ENCODE measurements at regions not wholly inside any gene's neighbourhood (a gene's known extent, or its start where the extent isn't known, plus 50 kb on each side); places are given as distances from the start of the nearest gene placed in this dataset.

- Histone ChIP-seq H3K4me2 (ENCODE audit: control insufficient read depth, extremely low read depth, insufficient read depth, low read depth, low read length) (no peak overlapping the region), H3K9ac (ENCODE audit: control insufficient read depth, extremely low read depth, insufficient read depth, low read length) (no peak overlapping the region), H3K9me1 (ENCODE audit: control insufficient read depth, extremely low read depth, insufficient read depth, low read length) (no peaks in the 10 kb centered on the region), H3K9me3 (ENCODE audit: control insufficient read depth, low read depth, low read length) (no peaks in the 10 kb centered on the region), H4K20me1 (ENCODE audit: control insufficient read depth, extremely low read depth, insufficient read depth, low read length) (no peaks in the 10 kb centered on the region), H3K4me3 (ENCODE audit: control insufficient read depth in 2 of 3, extremely low read depth in 1 of 3, insufficient read depth in 2 of 3, low read depth in 1 of 3, low read length in 3 of 3) (no peak overlapping the region), H3K27ac (ENCODE audit: control insufficient read depth, insufficient read depth, low read length) (no peak overlapping the region), H3K27me3 (ENCODE audit: control insufficient read depth, extremely low read depth, insufficient read depth, low read length) (no peaks in the 10 kb centered on the region), H3K79me2 (ENCODE audit: control insufficient read depth, insufficient read depth, low read length) (no peaks in the 10 kb centered on the region), H2AFZ (ENCODE audit: control insufficient read depth, low read length) (no peak overlapping the region), H3K36me3 (ENCODE audit: control insufficient read depth in 2 of 2, extremely low read depth in 1 of 2, insufficient read depth in 2 of 2, low read length in 2 of 2) (no peaks in the 10 kb centered on the region), H3K4me1 (ENCODE audit: control insufficient read depth, extremely low read depth, insufficient read depth, low read length) (no peaks in the 10 kb centered on the region)
- TF ChIP-seq, protein P1, sequence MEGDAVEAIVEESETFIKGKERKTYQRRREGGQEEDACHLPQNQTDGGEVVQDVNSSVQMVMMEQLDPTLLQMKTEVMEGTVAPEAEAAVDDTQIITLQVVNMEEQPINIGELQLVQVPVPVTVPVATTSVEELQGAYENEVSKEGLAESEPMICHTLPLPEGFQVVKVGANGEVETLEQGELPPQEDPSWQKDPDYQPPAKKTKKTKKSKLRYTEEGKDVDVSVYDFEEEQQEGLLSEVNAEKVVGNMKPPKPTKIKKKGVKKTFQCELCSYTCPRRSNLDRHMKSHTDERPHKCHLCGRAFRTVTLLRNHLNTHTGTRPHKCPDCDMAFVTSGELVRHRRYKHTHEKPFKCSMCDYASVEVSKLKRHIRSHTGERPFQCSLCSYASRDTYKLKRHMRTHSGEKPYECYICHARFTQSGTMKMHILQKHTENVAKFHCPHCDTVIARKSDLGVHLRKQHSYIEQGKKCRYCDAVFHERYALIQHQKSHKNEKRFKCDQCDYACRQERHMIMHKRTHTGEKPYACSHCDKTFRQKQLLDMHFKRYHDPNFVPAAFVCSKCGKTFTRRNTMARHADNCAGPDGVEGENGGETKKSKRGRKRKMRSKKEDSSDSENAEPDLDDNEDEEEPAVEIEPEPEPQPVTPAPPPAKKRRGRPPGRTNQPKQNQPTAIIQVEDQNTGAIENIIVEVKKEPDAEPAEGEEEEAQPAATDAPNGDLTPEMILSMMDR (optimal IDR thresholded peaks at IDR 0.05 in 1 of 3, IDR thresholded peaks at IDR 0.05 in 1 of 3, conservative IDR thresholded peaks at IDR 0.05 in 1 of 3; ENCODE audit: extremely low read depth in 1 of 3, insufficient read depth in 2 of 3, low read length in 3 of 3) = no peak
- no peak for TF ChIP-seq EZH2 (IDR thresholded peaks at IDR 0.05; ENCODE audit: low read length)
- dilution Hi-C loops (cut with MboI; ENCODE audit: extremely low pct_ligation_motif_present, low sequenced_read_pairs) = no loop called here
- DNase-seq (ENCODE audit: low read depth, low spot score) (no peak), FAIRE-seq (no peak)
Measured at GRCh38 chr4:111595456-111595855, 549.8 kb upstream of the FAM241A start.

DNA sequence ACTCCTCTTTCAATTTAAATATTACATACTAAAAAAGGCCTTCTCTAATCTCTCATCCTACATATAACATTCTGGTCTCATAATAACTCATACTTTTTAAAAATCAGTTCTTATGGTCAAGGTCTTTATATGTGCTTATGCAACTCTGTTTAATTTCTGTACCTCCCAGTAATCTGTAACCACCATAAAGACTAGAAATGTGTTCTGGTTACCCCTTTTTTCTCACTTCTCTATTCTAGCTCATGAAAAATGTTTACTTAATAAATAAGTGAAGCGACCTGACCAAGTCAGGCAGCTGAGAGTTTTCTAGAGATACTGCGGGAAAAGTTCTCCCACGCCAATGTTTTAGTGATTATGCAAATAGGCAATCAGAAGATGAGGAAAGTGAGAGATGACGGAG, 548.8 kb upstream of the FAM241A start:
- Histone ChIP-seq H3K27ac (ENCODE audit: control insufficient read depth, insufficient read depth, low read length) (no peak overlapping the region), H2AFZ (ENCODE audit: control insufficient read depth, low read length) (no peak overlapping the region), H3K4me2 (ENCODE audit: control insufficient read depth, extremely low read depth, insufficient read depth, low read depth, low read length) (no peak overlapping the region), H3K9me3 (ENCODE audit: control insufficient read depth, low read depth, low read length) (no peaks in the 10 kb centered on the region), H3K79me2 (ENCODE audit: control insufficient read depth, insufficient read depth, low read length) (no peaks in the 10 kb centered on the region), H3K36me3 (ENCODE audit: control insufficient read depth in 2 of 2, extremely low read depth in 1 of 2, insufficient read depth in 2 of 2, low read length in 2 of 2) (no peaks in the 10 kb centered on the region), H3K27me3 (ENCODE audit: control insufficient read depth, extremely low read depth, insufficient read depth, low read length) (no peaks in the 10 kb centered on the region), H3K4me3 (ENCODE audit: control insufficient read depth in 2 of 3, extremely low read depth in 1 of 3, insufficient read depth in 2 of 3, low read depth in 1 of 3, low read length in 3 of 3) (no peak overlapping the region), H3K9me1 (ENCODE audit: control insufficient read depth, extremely low read depth, insufficient read depth, low read length) (no peaks in the 10 kb centered on the region), H3K4me1 (ENCODE audit: control insufficient read depth, extremely low read depth, insufficient read depth, low read length) (no peaks in the 10 kb centered on the region), H3K9ac (ENCODE audit: control insufficient read depth, extremely low read depth, insufficient read depth, low read length) (no peak overlapping the region), H4K20me1 (ENCODE audit: control insufficient read depth, extremely low read depth, insufficient read depth, low read length) (no peaks in the 10 kb centered on the region)
- no peak for TF ChIP-seq EZH2 (IDR thresholded peaks at IDR 0.05; ENCODE audit: low read length)
- TF ChIP-seq, protein P1 (optimal IDR thresholded peaks at IDR 0.05 in 1 of 3, IDR thresholded peaks at IDR 0.05 in 1 of 3, conservative IDR thresholded peaks at IDR 0.05 in 1 of 3; ENCODE audit: extremely low read depth in 1 of 3, insufficient read depth in 2 of 3, low read length in 3 of 3) = no peak
- dilution Hi-C loops (cut with MboI; ENCODE audit: extremely low pct_ligation_motif_present, low sequenced_read_pairs) = no loop called here
- no peak for DNase-seq (ENCODE audit: low read depth, low spot score)
- no peak for FAIRE-seq

All from keratinocyte (primary cell).